ENCODE measurements at regions not wholly inside any gene's neighbourhood (a gene's known extent, or its start where the extent isn't known, plus 50 kb on each side); places are given as distances from the start of the nearest gene placed in this dataset.
A peak's percentile ranks its signal among the peaks of the same experiment; 100 is the strongest.

DNA sequence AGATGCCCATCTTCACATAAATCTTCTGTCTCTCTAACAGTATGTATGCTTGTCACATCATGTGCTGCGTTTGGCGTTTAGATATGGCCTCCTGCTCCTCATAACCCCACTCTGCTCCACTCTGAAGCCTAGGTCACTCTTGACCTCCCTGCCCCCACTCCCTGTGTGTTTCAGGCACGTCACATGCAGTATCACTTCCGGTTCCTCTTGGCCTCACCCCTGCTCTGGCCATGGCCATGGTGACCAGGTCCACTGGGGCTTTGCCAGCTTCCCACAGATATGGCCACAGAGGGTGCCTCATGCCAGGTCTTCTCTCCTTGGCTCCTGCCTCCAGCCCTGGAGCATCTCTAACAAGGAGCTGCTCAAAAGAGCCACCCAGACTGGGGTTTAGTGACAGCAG, 160.0 kb downstream of the RNF152 start:
- no peak for FAIRE-seq
- no peaks in the 10 kb centered on the region for H3K9me3 ChIP-seq (ENCODE audit: insufficient read depth, low read depth, low read length)
- no peak overlapping the region for H3K4me3 ChIP-seq (ENCODE audit: insufficient read depth, low read depth, low read length)
- no peak overlapping the region for H3K27ac ChIP-seq (ENCODE audit: low read depth, low read length)
- Mint-ChIP-seq H3K27ac (ENCODE audit: unreplicated experiment) (no peak overlapping the region), H3K4me3 (ENCODE audit: unreplicated experiment) (peak overlapping the region; percentile 12), H3K4me1 (ENCODE audit: low read depth, unreplicated experiment) (no peaks in the 10 kb centered on the region), H3K36me3 (ENCODE audit: low read depth, unreplicated experiment) (no peaks in the 10 kb centered on the region), H3K27me3 (ENCODE audit: low read depth, unreplicated experiment) (peaks cover 6% of the 10 kb centered on the region), H3K9me3 (ENCODE audit: unreplicated experiment) (no peaks in the 10 kb centered on the region)
- H4K20me1 ChIP-seq (ENCODE audit: insufficient read depth, low read length) = no peaks in the 10 kb centered on the region
- no peak overlapping the region for H2AFZ ChIP-seq (ENCODE audit: low read depth, low read length)
- H3K4me1 ChIP-seq (ENCODE audit: insufficient read depth, low read length) = no peaks in the 10 kb centered on the region
- no peaks in the 10 kb centered on the region for H3K27me3 ChIP-seq (ENCODE audit: insufficient read depth, low read length)
- H3K79me2 ChIP-seq (ENCODE audit: insufficient read depth, low read length) = no peaks in the 10 kb centered on the region
- no peak overlapping the region for H3K4me2 ChIP-seq (ENCODE audit: low read length)
- no peak for DNase-seq (ENCODE audit: low read depth)
- no peaks in the 10 kb centered on the region for H3K36me3 ChIP-seq (ENCODE audit: insufficient read depth, low read length)
- no peak for TF ChIP-seq EZH2 (IDR thresholded peaks at IDR 0.05; ENCODE audit: insufficient read depth, low read length)
- TF ChIP-seq, protein P1, sequence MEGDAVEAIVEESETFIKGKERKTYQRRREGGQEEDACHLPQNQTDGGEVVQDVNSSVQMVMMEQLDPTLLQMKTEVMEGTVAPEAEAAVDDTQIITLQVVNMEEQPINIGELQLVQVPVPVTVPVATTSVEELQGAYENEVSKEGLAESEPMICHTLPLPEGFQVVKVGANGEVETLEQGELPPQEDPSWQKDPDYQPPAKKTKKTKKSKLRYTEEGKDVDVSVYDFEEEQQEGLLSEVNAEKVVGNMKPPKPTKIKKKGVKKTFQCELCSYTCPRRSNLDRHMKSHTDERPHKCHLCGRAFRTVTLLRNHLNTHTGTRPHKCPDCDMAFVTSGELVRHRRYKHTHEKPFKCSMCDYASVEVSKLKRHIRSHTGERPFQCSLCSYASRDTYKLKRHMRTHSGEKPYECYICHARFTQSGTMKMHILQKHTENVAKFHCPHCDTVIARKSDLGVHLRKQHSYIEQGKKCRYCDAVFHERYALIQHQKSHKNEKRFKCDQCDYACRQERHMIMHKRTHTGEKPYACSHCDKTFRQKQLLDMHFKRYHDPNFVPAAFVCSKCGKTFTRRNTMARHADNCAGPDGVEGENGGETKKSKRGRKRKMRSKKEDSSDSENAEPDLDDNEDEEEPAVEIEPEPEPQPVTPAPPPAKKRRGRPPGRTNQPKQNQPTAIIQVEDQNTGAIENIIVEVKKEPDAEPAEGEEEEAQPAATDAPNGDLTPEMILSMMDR (IDR thresholded peaks at IDR 0.05; ENCODE audit: insufficient read depth, low read depth, low read length) = no peak
- no peak overlapping the region for H3K9ac ChIP-seq (ENCODE audit: low read length)

DNA sequence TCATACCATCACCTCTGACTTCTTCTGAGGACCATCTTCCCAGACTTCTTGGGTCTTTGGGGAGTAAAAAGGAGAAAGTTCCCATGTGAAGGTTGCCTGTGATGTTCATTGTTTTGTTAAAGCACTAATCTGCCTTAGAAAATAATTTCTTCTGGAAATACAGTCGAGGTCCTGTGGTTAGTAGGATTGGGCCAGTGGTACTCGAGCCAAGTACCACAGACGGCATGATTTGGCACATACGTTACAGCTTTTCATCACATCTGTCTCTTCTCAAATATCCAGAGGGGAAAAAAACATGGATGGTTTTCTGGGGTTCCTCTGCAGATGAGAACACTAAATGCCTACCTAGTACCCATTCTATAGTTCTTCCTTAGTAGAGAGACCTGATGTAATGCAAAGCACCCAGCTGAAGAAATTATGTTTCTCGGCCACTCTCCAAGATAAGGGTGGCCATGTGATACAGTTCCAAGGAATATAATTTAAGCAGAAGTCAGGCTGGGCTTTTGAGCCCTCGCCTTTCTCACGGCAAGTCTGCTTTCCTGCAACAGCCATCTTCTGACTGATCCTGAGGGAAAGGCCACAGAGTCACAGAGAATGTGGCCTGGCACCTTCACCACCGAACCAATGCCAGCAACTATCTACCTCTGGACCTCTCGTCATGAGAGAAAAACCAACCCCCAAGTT, 161.0 kb downstream of the RNF152 start:
- DNase-seq (ENCODE audit: low read depth) (peak; percentile 18), FAIRE-seq (peak; percentile 13)
- H3K36me3 ChIP-seq (ENCODE audit: insufficient read depth, low read length) = no peaks in the 10 kb centered on the region
- no peaks in the 10 kb centered on the region for H3K27me3 ChIP-seq (ENCODE audit: insufficient read depth, low read length)
- H3K4me2 ChIP-seq (ENCODE audit: low read length) = no peak overlapping the region
- no peak overlapping the region for H3K27ac ChIP-seq (ENCODE audit: low read depth, low read length)
- H3K9ac ChIP-seq (ENCODE audit: low read length) = no peak overlapping the region
- no peak overlapping the region for H3K4me3 Mint-ChIP-seq (ENCODE audit: unreplicated experiment)
- TF ChIP-seq, protein P1 (IDR thresholded peaks at IDR 0.05; ENCODE audit: insufficient read depth, low read depth, low read length) = no peak
- TF ChIP-seq EZH2 (IDR thresholded peaks at IDR 0.05; ENCODE audit: insufficient read depth, low read length) = no peak
- no peaks in the 10 kb centered on the region for H3K9me3 ChIP-seq (ENCODE audit: insufficient read depth, low read depth, low read length)
- no peaks in the 10 kb centered on the region for H4K20me1 ChIP-seq (ENCODE audit: insufficient read depth, low read length)
- H3K4me1 Mint-ChIP-seq (ENCODE audit: low read depth, unreplicated experiment) = no peaks in the 10 kb centered on the region
- no peaks in the 10 kb centered on the region for H3K36me3 Mint-ChIP-seq (ENCODE audit: low read depth, unreplicated experiment)
- H2AFZ ChIP-seq (ENCODE audit: low read depth, low read length) = no peak overlapping the region
- H3K79me2 ChIP-seq (ENCODE audit: insufficient read depth, low read length) = no peaks in the 10 kb centered on the region
- no peak overlapping the region for H3K27ac Mint-ChIP-seq (ENCODE audit: unreplicated experiment)
- H3K27me3 Mint-ChIP-seq (ENCODE audit: low read depth, unreplicated experiment) = peaks cover 6% of the 10 kb centered on the region
- no peak overlapping the region for H3K4me3 ChIP-seq (ENCODE audit: insufficient read depth, low read depth, low read length)
- no peaks in the 10 kb centered on the region for H3K9me3 Mint-ChIP-seq (ENCODE audit: unreplicated experiment)
- peaks cover 3% of the 10 kb centered on the region for H3K4me1 ChIP-seq (ENCODE audit: insufficient read depth, low read length)

DNA sequence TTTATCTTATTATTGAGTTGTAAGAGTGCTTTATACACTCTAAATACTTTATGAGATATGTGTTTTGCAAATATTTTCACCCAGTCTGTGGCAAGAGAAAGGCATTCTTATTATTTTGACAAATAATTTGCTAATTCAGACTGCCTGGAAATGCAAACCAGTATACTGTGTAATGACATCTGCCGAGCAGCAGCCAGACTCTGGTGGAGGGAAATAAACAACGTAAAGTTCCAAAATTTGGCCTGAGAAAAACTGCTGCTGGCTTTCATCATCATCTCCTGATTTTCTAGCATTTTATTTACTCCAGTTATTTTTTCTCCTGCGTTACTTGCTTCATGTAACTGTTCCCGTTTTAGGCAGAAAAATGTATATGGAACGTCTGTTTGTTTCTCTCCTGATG, 161.6 kb downstream of the RNF152 start:
- no peaks in the 10 kb centered on the region for H3K4me1 Mint-ChIP-seq (ENCODE audit: low read depth, unreplicated experiment)

More for the DNA sequence above, 161.6 kb downstream of the RNF152 start:
- H3K4me2 ChIP-seq (ENCODE audit: low read length) = no peak overlapping the region
- H3K4me1 ChIP-seq (ENCODE audit: insufficient read depth, low read length) = peaks cover 5% of the 10 kb centered on the region
- no peak for DNase-seq (ENCODE audit: low read depth)
- no peak overlapping the region for H3K27ac ChIP-seq (ENCODE audit: low read depth, low read length)
- no peaks in the 10 kb centered on the region for H3K9me3 ChIP-seq (ENCODE audit: insufficient read depth, low read depth, low read length)
- Mint-ChIP-seq H3K36me3 (ENCODE audit: low read depth, unreplicated experiment) (no peaks in the 10 kb centered on the region), H3K4me3 (ENCODE audit: unreplicated experiment) (no peak overlapping the region), H3K27me3 (ENCODE audit: low read depth, unreplicated experiment) (peaks cover 3% of the 10 kb centered on the region), H3K27ac (ENCODE audit: unreplicated experiment) (no peak overlapping the region), H3K9me3 (ENCODE audit: unreplicated experiment) (no peaks in the 10 kb centered on the region)
- no peaks in the 10 kb centered on the region for H3K36me3 ChIP-seq (ENCODE audit: insufficient read depth, low read length)
- no peak overlapping the region for H2AFZ ChIP-seq (ENCODE audit: low read depth, low read length)
- no peaks in the 10 kb centered on the region for H4K20me1 ChIP-seq (ENCODE audit: insufficient read depth, low read length)
- no peak overlapping the region for H3K9ac ChIP-seq (ENCODE audit: low read length)
- no peak for TF ChIP-seq EZH2 (IDR thresholded peaks at IDR 0.05; ENCODE audit: insufficient read depth, low read length)
- no peak for FAIRE-seq
- no peaks in the 10 kb centered on the region for H3K79me2 ChIP-seq (ENCODE audit: insufficient read depth, low read length)
- H3K27me3 ChIP-seq (ENCODE audit: insufficient read depth, low read length) = no peaks in the 10 kb centered on the region
- no peak overlapping the region for H3K4me3 ChIP-seq (ENCODE audit: insufficient read depth, low read depth, low read length)
